PC-3 (cell line): ENCODE measurements at regions not wholly inside any gene's neighbourhood (a gene's known extent, or its start where the extent isn't known, plus 50 kb on each side); places are given as distances from the start of the nearest gene placed in this dataset.

Experiments
- EZH2 ChIP-seq: fragments of 300-600 bp; sonication (generic); IDR thresholded peaks from one replicate; pipeline ENCODE4 v1.6.1; 2017; ENCODE audit warnings: antibody characterized with exemption, mild to moderate bottlenecking, low read length; ENCODE audit not compliant: unreplicated experiment
- EZH2phosphoT487 ChIP-seq: fragments of 300-600 bp; sonication (generic); IDR thresholded peaks from 2 replicates; pipeline ENCODE4 v1.6.1; 2018; ENCODE audit warnings: mild to moderate bottlenecking, antibody characterized with exemption, low read length, borderline replicate concordance
- TF ChIP-seq, protein P1 (sequence below): fragments of 300-600 bp; sonication (generic); conservative IDR thresholded peaks from 2 replicates; pipeline ENCODE4 v1.5.1; 2017; ENCODE audit warnings: antibody characterized with exemption, low read depth, mild to moderate bottlenecking, low read length

DNA sequence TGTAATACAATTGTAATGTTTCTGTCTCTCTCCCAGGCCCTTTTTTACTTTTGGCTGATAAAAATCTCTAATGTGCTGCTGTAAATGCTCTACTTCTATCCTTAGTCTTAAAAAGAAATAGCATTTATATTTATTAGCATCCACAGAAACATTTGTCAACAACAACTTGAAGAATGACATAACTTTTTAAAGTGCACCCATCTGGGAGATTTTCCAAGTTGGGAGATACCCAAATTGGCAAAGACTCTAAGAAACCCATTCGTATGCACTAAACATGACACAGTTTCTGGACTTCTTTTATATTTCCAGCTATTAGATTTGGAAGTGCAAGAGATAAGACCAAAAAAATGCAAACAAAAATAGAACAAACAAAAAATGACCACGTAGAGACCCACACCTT is 2287.4 kb upstream of the WWC1 start:
- TF ChIP-seq EZH2phosphoT487 (no peak), EZH2 (no peak)
- TF ChIP-seq, protein P1, sequence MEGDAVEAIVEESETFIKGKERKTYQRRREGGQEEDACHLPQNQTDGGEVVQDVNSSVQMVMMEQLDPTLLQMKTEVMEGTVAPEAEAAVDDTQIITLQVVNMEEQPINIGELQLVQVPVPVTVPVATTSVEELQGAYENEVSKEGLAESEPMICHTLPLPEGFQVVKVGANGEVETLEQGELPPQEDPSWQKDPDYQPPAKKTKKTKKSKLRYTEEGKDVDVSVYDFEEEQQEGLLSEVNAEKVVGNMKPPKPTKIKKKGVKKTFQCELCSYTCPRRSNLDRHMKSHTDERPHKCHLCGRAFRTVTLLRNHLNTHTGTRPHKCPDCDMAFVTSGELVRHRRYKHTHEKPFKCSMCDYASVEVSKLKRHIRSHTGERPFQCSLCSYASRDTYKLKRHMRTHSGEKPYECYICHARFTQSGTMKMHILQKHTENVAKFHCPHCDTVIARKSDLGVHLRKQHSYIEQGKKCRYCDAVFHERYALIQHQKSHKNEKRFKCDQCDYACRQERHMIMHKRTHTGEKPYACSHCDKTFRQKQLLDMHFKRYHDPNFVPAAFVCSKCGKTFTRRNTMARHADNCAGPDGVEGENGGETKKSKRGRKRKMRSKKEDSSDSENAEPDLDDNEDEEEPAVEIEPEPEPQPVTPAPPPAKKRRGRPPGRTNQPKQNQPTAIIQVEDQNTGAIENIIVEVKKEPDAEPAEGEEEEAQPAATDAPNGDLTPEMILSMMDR = no peak
